Astrocyte (in vitro differentiated cells and primary cell): ENCODE measurements at regions not wholly inside any gene's neighbourhood (a gene's known extent, or its start where the extent isn't known, plus 50 kb on each side); places are given as distances from the start of the nearest gene placed in this dataset.

ENCODE experiments used
- DNase-seq: peaks from one replicate; pipeline ENCODE4 v3.0.0-alpha.2; 2010; ENCODE audit warnings: low read depth
- FAIRE-seq: peaks from 2 replicates; lab custom pipeline; 2011; peaks lifted over from hg19 to GRCh38; lab: Jason Lieb, UNC
- H2AFZ ChIP-seq: 2 replicates; pipeline ENCODE4 v1.6.0; 2012; ENCODE audit warnings: low read depth, low read length, inconsistent platforms
- H3K27ac ChIP-seq: 2 replicates; pipeline ENCODE4 v1.5.1; 2011; ENCODE audit warnings: low read depth, low read length, inconsistent platforms
- H3K27me3 ChIP-seq: 2 replicates; pipeline ENCODE4 v1.6.0; 2011; ENCODE audit warnings: low read length, inconsistent platforms; ENCODE audit not compliant: insufficient read depth
- H3K36me3 ChIP-seq: 2 replicates; pipeline ENCODE4 v1.5.1; 2011; ENCODE audit warnings: low read length, inconsistent platforms; ENCODE audit not compliant: insufficient read depth
- H3K4me1 ChIP-seq: 2 replicates; pipeline ENCODE4 v1.5.1; 2011; ENCODE audit warnings: low read length, inconsistent platforms; ENCODE audit not compliant: insufficient read depth
- H3K4me2 ChIP-seq: 2 replicates; pipeline ENCODE4 v1.6.0; 2012; ENCODE audit warnings: low read length, inconsistent platforms
- H3K4me3 ChIP-seq: 2 replicates; pipeline ENCODE4 v1.5.1; 2011; ENCODE audit warnings: low read depth, mild to moderate bottlenecking, low read length, inconsistent platforms; ENCODE audit not compliant: insufficient read depth
- H3K79me2 ChIP-seq: 2 replicates; pipeline ENCODE4 v1.6.0; 2012; ENCODE audit warnings: mild to moderate bottlenecking, low read length, inconsistent platforms; ENCODE audit not compliant: insufficient read depth
- H3K9ac ChIP-seq: 2 replicates; pipeline ENCODE4 v1.6.0; 2012; ENCODE audit warnings: mild to moderate bottlenecking, low read length, inconsistent platforms
- H3K9me3 ChIP-seq: 2 replicates; pipeline ENCODE4 v1.5.1; 2012; ENCODE audit warnings: low read depth, mild to moderate bottlenecking, low read length, inconsistent platforms; ENCODE audit not compliant: insufficient read depth
- H4K20me1 ChIP-seq: 2 replicates; pipeline ENCODE4 v1.6.0; 2012; ENCODE audit warnings: low read length, inconsistent platforms; ENCODE audit not compliant: insufficient read depth
- H3K27ac Mint-ChIP-seq: one replicate; pipeline ENCODE4 v1.8.0; 2021; ENCODE audit warnings: mild to moderate bottlenecking, mixed read lengths; ENCODE audit not compliant: unreplicated experiment
- H3K27me3 Mint-ChIP-seq: one replicate; pipeline ENCODE4 v1.8.0; 2021; ENCODE audit warnings: low read depth, mixed read lengths; ENCODE audit not compliant: unreplicated experiment
- H3K36me3 Mint-ChIP-seq: one replicate; pipeline ENCODE4 v1.8.0; 2021; ENCODE audit warnings: low read depth, mixed read lengths; ENCODE audit not compliant: unreplicated experiment
- H3K4me1 Mint-ChIP-seq: one replicate; pipeline ENCODE4 v1.8.0; 2021; ENCODE audit warnings: low read depth, mixed read lengths; ENCODE audit not compliant: unreplicated experiment
- H3K4me3 Mint-ChIP-seq: one replicate; pipeline ENCODE4 v1.8.0; 2021; ENCODE audit warnings: mild to moderate bottlenecking, moderate library complexity, mixed read lengths; ENCODE audit not compliant: unreplicated experiment
- H3K9me3 Mint-ChIP-seq: one replicate; pipeline ENCODE4 v1.8.0; 2021; ENCODE audit warnings: mild to moderate bottlenecking, mixed read lengths; ENCODE audit not compliant: unreplicated experiment
- CTCF ChIP-seq: IDR thresholded peaks from 2 replicates; pipeline ENCODE4 v1.5.1; 2011; ENCODE audit warnings: low read depth, mild to moderate bottlenecking, inconsistent platforms, low read length, moderate library complexity; ENCODE audit not compliant: insufficient read depth
- EZH2 ChIP-seq: IDR thresholded peaks from 2 replicates; pipeline ENCODE4 v1.6.1; 2012; ENCODE audit warnings: mild to moderate bottlenecking, low read length, inconsistent platforms; ENCODE audit not compliant: insufficient read depth

- no peak overlapping the region for H3K4me3 ChIP-seq
- Mint-ChIP-seq H3K9me3 (peaks cover under 1% of the 10 kb centered on the region), H3K27ac (no peak overlapping the region), H3K4me3 (no peak overlapping the region), H3K27me3 (peaks cover 11% of the 10 kb centered on the region), H3K4me1 (peaks cover 2% of the 10 kb centered on the region), H3K36me3 (no peaks in the 10 kb centered on the region)
- H3K27me3 ChIP-seq = no peaks in the 10 kb centered on the region
- H3K4me2 ChIP-seq = no peak overlapping the region
- H3K36me3 ChIP-seq = no peaks in the 10 kb centered on the region
- H3K9ac ChIP-seq = no peak overlapping the region
- H3K27ac ChIP-seq = no peak overlapping the region
- DNase-seq (no peak), FAIRE-seq (no peak)
- no peak for TF ChIP-seq CTCF
- no peak for TF ChIP-seq EZH2
- H3K4me1 ChIP-seq = peaks cover 4% of the 10 kb centered on the region
- no peaks in the 10 kb centered on the region for H3K79me2 ChIP-seq
- H3K9me3 ChIP-seq = no peaks in the 10 kb centered on the region
- H4K20me1 ChIP-seq = no peaks in the 10 kb centered on the region
- H2AFZ ChIP-seq = no peak overlapping the region
These were observed 268.2 kb upstream of the ID2 start for GRCh38 chr2:8413589-8414135.

- no peak for FAIRE-seq
- H3K9me3 Mint-ChIP-seq = peaks cover 3% of the 10 kb centered on the region
- peaks cover 14% of the 10 kb centered on the region for H3K27me3 Mint-ChIP-seq
- DNase-seq = no peak
- no peaks in the 10 kb centered on the region for H3K4me1 ChIP-seq
- no peak overlapping the region for H2AFZ ChIP-seq
- no peak for TF ChIP-seq CTCF
- H4K20me1 ChIP-seq = no peaks in the 10 kb centered on the region
- H3K27me3 ChIP-seq = no peaks in the 10 kb centered on the region
- H3K79me2 ChIP-seq = no peaks in the 10 kb centered on the region
- no peak overlapping the region for H3K27ac ChIP-seq
- H3K4me3 Mint-ChIP-seq = no peak overlapping the region
- no peak overlapping the region for H3K4me3 ChIP-seq
- H3K9ac ChIP-seq = no peak overlapping the region
- no peaks in the 10 kb centered on the region for H3K36me3 Mint-ChIP-seq
- no peaks in the 10 kb centered on the region for H3K36me3 ChIP-seq
- peaks cover 2% of the 10 kb centered on the region for H3K4me1 Mint-ChIP-seq
- H3K4me2 ChIP-seq = no peak overlapping the region
- H3K9me3 ChIP-seq = no peaks in the 10 kb centered on the region
- H3K27ac Mint-ChIP-seq = no peak overlapping the region
These were observed 266.6 kb upstream of the ID2 start for GRCh38 chr2:8414946-8415879.
